GM12878 (cell line): ENCODE measurements at regions not wholly inside any gene's neighbourhood (a gene's known extent, or its start where the extent isn't known, plus 50 kb on each side); places are given as distances from the start of the nearest gene placed in this dataset.

Experiments used
- ASH2L ChIP-seq: fragments of 300-600, 200-600 bp; sonication (generic); IDR thresholded peaks from 2 replicates; pipeline ENCODE4 v1.6.1; 2017; ENCODE audit warnings: low read depth, mild to moderate bottlenecking, borderline replicate concordance
- ATF2 ChIP-seq: IDR thresholded peaks from 2 replicates; pipeline ENCODE4 v1.6.1; 2012; ENCODE audit warnings: low read length, inconsistent platforms
- BMI1 ChIP-seq: fragments of 450-650 bp; IDR thresholded peaks from 2 replicates; pipeline ENCODE4 v1.6.1; 2016; ENCODE audit warnings: mild to moderate bottlenecking, moderate library complexity, borderline replicate concordance
- CBFB ChIP-seq: IDR thresholded peaks from 2 replicates; pipeline ENCODE4 v1.6.1; 2016; ENCODE audit warnings: antibody characterized with exemption, low read depth
- CUX1 ChIP-seq: IDR thresholded peaks from 2 replicates; pipeline ENCODE4 v1.6.1; 2012; ENCODE audit warnings: improper control_type of control experiment, low read depth, low read length; ENCODE audit not compliant: insufficient replicate concordance
- MEF2A ChIP-seq: IDR thresholded peaks from 2 replicates; pipeline ENCODE4 v1.6.1; 2011; ENCODE audit warnings: low read depth, mild to moderate bottlenecking, low read length, moderate library complexity; ENCODE audit not compliant: insufficient read depth
- MLLT1 ChIP-seq: fragments of 450-650 bp; IDR thresholded peaks from 2 replicates; pipeline ENCODE4 v1.6.1; 2016; ENCODE audit warnings: mild to moderate bottlenecking
- MTA2 ChIP-seq: fragments of 450-650 bp; IDR thresholded peaks from 2 replicates; pipeline ENCODE4 v1.6.1; 2016; ENCODE audit warnings: low read depth, mild to moderate bottlenecking, moderate library complexity
- NBN ChIP-seq: fragments of 450-650 bp; IDR thresholded peaks from 2 replicates; pipeline ENCODE4 v1.6.1; 2016
- PKNOX1 ChIP-seq: fragments of 450-650 bp; IDR thresholded peaks from 2 replicates; pipeline ENCODE4 v1.6.1; 2016; ENCODE audit warnings: mild to moderate bottlenecking
- RELB ChIP-seq: fragments of 450-650 bp; IDR thresholded peaks from 2 replicates; pipeline ENCODE4 v1.6.1; 2017; ENCODE audit warnings: low read depth, mild to moderate bottlenecking, moderate library complexity
- RUNX3 ChIP-seq: IDR thresholded peaks from 2 replicates; pipeline ENCODE4 v1.6.1; 2012; ENCODE audit warnings: low read length, inconsistent platforms
- SKIL ChIP-seq: fragments of 450-650 bp; IDR thresholded peaks from 2 replicates; pipeline ENCODE4 v1.6.1; 2017; ENCODE audit warnings: mild to moderate bottlenecking, low read depth, inconsistent platforms; ENCODE audit not compliant: poor library complexity, severe bottlenecking
- TBL1XR1 ChIP-seq: IDR thresholded peaks from 2 replicates; pipeline ENCODE4 v1.6.1; 2012; ENCODE audit warnings: low read depth, low read length, improper control_type of control experiment
- TCF7 ChIP-seq: IDR thresholded peaks from 2 replicates; pipeline ENCODE4 v1.6.1; 2014; ENCODE audit warnings: antibody characterized with exemption, borderline replicate concordance
- ZNF384 ChIP-seq: IDR thresholded peaks from 2 replicates; pipeline ENCODE4 v1.6.1; 2012; ENCODE audit warnings: low read depth, mild to moderate bottlenecking, low read length, improper control_type of control experiment, borderline replicate concordance

- TF ChIP-seq MTA2: peak; percentile 99
- peak; percentile 95 for TF ChIP-seq CUX1
- peak; percentile 86 for TF ChIP-seq PKNOX1
- peak; percentile 74; the same call in 1 of the 2 replicates for TF ChIP-seq NBN
- TF ChIP-seq TCF7: peak; percentile 55; the same call in 1 of the 2 replicates
- TF ChIP-seq BMI1: peak; percentile 92
- peak; percentile 86 for TF ChIP-seq CBFB
- no peak for TF ChIP-seq ZNF384
- TF ChIP-seq ATF2: peak; percentile 93
- TF ChIP-seq TBL1XR1: peak; percentile 88
- TF ChIP-seq RUNX3: peak; percentile 99
- TF ChIP-seq MEF2A: peak; percentile 63; the same call in 1 of the 2 replicates
- peak; percentile 96 for TF ChIP-seq RELB
- TF ChIP-seq SKIL: peak; percentile 97
- peak; percentile 78 for TF ChIP-seq MLLT1
- no peak for TF ChIP-seq ASH2L
Observed at GRCh38 chr5:107289030-107289714, 381.6 kb downstream of the EFNA5 start (continued).
